A549 (cell line): ENCODE measurements at regions not wholly inside any gene's neighbourhood (a gene's known extent, or its start where the extent isn't known, plus 50 kb on each side); places are given as distances from the start of the nearest gene placed in this dataset.

ENCODE experiments used
- CTCF ChIP-seq: fragments of >200 bp; sonication (Bioruptor Twin); formaldehyde crosslinking; IDR thresholded peaks from 3 replicates; pipeline ENCODE4 v1.5.1; 2016
- HOXB13 ChIP-seq: fragments of 250-450 bp; sonication (Bioruptor Pico); IDR thresholded peaks from 2 replicates; pipeline ENCODE4 v1.5.0; 2020; ENCODE audit warnings: low read depth, mild to moderate bottlenecking, moderate library complexity
- POLR2A ChIP-seq: IDR thresholded peaks from 2 replicates; pipeline ENCODE4 v1.6.1; 2012; ENCODE audit warnings: mild to moderate bottlenecking, low read length
- POLR2AphosphoS2 ChIP-seq: conservative IDR thresholded peaks from 2 replicates; pipeline ENCODE4 v1.6.1; 2012; ENCODE audit warnings: low read length, improper control_type of control experiment, inconsistent platforms
- RAD21 ChIP-seq, 2 experiments: fragments of >200 bp in 1 of 2; sonication (Bioruptor Twin) in 1 of 2; formaldehyde crosslinking in 1 of 2; IDR thresholded peaks in 1 of 2; conservative IDR thresholded peaks in 1 of 2; 2 replicates in 1 of 2; 3 replicates in 1 of 2; pipeline ENCODE4 v1.6.1; 2012 to 2018; ENCODE audit warnings: inconsistent platforms in 1 of 2
- SMC3 ChIP-seq: fragments of >200 bp; sonication (Bioruptor Twin); formaldehyde crosslinking; IDR thresholded peaks from 3 replicates; pipeline ENCODE4 v1.6.1; 2018; ENCODE audit warnings: inconsistent platforms

- TF ChIP-seq CTCF: no peak
- TF ChIP-seq POLR2AphosphoS2: no peak
- no peak for TF ChIP-seq RAD21 (conservative IDR thresholded peaks at IDR 0.05 in 1 of 2, IDR thresholded peaks at IDR 0.05 in 1 of 2)
- no peak for TF ChIP-seq HOXB13 (CRISPR knock-in tag)
- no peak for TF ChIP-seq POLR2A
- no peak for TF ChIP-seq SMC3
Observed at GRCh38 chr11:33598426-33599069, 102.1 kb downstream of the C11orf91 start.
